H9 (cell line): ENCODE measurements at regions not wholly inside any gene's neighbourhood (a gene's known extent, or its start where the extent isn't known, plus 50 kb on each side); places are given as distances from the start of the nearest gene placed in this dataset.

Experiments
- DNase-seq: peaks from one replicate; pipeline ENCODE4 v3.0.0-alpha.2; 2017
- H2AFZ ChIP-seq: one replicate; pipeline ENCODE4 v1.6.1; 2013; ENCODE audit warnings: mild to moderate bottlenecking, low read length, control low read depth, moderate library complexity
- H2AK5ac ChIP-seq: 2 replicates; pipeline ENCODE4 v1.6.1; 2013; ENCODE audit warnings: low read length, control low read depth, mixed read lengths; ENCODE audit not compliant: insufficient read length
- H2BK120ac ChIP-seq: one replicate; pipeline ENCODE4 v1.6.1; 2013; ENCODE audit warnings: low read depth, mild to moderate bottlenecking, low read length, control low read depth, inconsistent platforms; ENCODE audit not compliant: poor library complexity, severe bottlenecking
- H2BK12ac ChIP-seq: 2 replicates; pipeline ENCODE4 v1.6.1; 2013; ENCODE audit warnings: low read length, control low read depth, mixed read lengths, low read depth; ENCODE audit not compliant: insufficient read length
- H2BK15ac ChIP-seq: 2 replicates; pipeline ENCODE4 v1.6.1; 2013; ENCODE audit warnings: low read depth, low read length, control low read depth
- H2BK20ac ChIP-seq: one replicate; pipeline ENCODE4 v1.6.1; 2013; ENCODE audit warnings: low read depth, mild to moderate bottlenecking, low read length, control low read depth, inconsistent platforms; ENCODE audit not compliant: poor library complexity, severe bottlenecking
- H2BK5ac ChIP-seq: 2 replicates; pipeline ENCODE4 v1.6.1; 2013; ENCODE audit warnings: low read length, control low read depth, mixed read lengths; ENCODE audit not compliant: insufficient read length
- H3K14ac ChIP-seq: 2 replicates; pipeline ENCODE4 v1.6.1; 2013; ENCODE audit warnings: low read length, control low read depth; ENCODE audit not compliant: insufficient read depth
- H3K18ac ChIP-seq: 2 replicates; pipeline ENCODE4 v1.6.1; 2013; ENCODE audit warnings: low read depth, mild to moderate bottlenecking, mixed read lengths, low read length, control low read depth; ENCODE audit not compliant: insufficient read length
- H3K23ac ChIP-seq: 2 replicates; pipeline ENCODE4 v1.6.1; 2013; ENCODE audit warnings: low read length, control low read depth, mixed read lengths, low read depth; ENCODE audit not compliant: insufficient read length
- H3K23me2 ChIP-seq: 2 replicates; pipeline ENCODE4 v1.6.1; 2013; ENCODE audit warnings: low read depth, mild to moderate bottlenecking, mixed read lengths, low read length, control low read depth; ENCODE audit not compliant: insufficient read length, poor library complexity, severe bottlenecking
- H3K27ac ChIP-seq: 2 replicates; pipeline ENCODE4 v1.5.1; 2013; ENCODE audit warnings: low read length, control low read depth, mixed read lengths, low read depth; ENCODE audit not compliant: insufficient read length
- H3K27me3 ChIP-seq: 2 replicates; pipeline ENCODE4 v1.6.1; 2013; ENCODE audit warnings: low read length, control low read depth, inconsistent platforms; ENCODE audit not compliant: insufficient read depth
- H3K4ac ChIP-seq: 2 replicates; pipeline ENCODE4 v1.6.1; 2013; ENCODE audit warnings: low read depth, mild to moderate bottlenecking, control low read depth, inconsistent platforms, low read length, moderate library complexity
- H3K4me1 ChIP-seq: 2 replicates; pipeline ENCODE4 v1.6.1; 2013; ENCODE audit warnings: low read length, control low read depth, inconsistent platforms; ENCODE audit not compliant: insufficient read depth
- H3K4me2 ChIP-seq: 2 replicates; pipeline ENCODE4 v1.6.1; 2013; ENCODE audit warnings: low read length, control low read depth, mixed read lengths; ENCODE audit not compliant: insufficient read length, insufficient read depth
- H3K56ac ChIP-seq: 2 replicates; pipeline ENCODE4 v1.6.1; 2013; ENCODE audit warnings: low read depth, mild to moderate bottlenecking, mixed read lengths, low read length, control low read depth; ENCODE audit not compliant: insufficient read length
- H3K79me1 ChIP-seq: 2 replicates; pipeline ENCODE4 v1.6.1; 2013; ENCODE audit warnings: low read depth, mild to moderate bottlenecking, moderate library complexity, low read length, control low read depth, inconsistent platforms; ENCODE audit not compliant: insufficient read depth, poor library complexity, severe bottlenecking
- H3K79me2 ChIP-seq: 2 replicates; pipeline ENCODE4 v1.6.1; 2013; ENCODE audit warnings: low read length, control low read depth, inconsistent platforms; ENCODE audit not compliant: insufficient read depth
- H3K9ac ChIP-seq: 2 replicates; pipeline ENCODE4 v1.6.1; 2013; ENCODE audit warnings: low read length, control low read depth, mixed read lengths; ENCODE audit not compliant: insufficient read length; ENCODE audit errors: extremely low read depth
- H3K9me3 ChIP-seq: one replicate; pipeline ENCODE4 v1.6.1; 2013; ENCODE audit warnings: low read depth, low read length, inconsistent platforms; ENCODE audit not compliant: control insufficient read depth
- H3T11ph ChIP-seq: one replicate; pipeline ENCODE4 v1.6.1; 2013; ENCODE audit warnings: mild to moderate bottlenecking, low read length, control low read depth, inconsistent platforms
- H4K20me1 ChIP-seq: one replicate; pipeline ENCODE4 v1.6.1; 2013; ENCODE audit not compliant: control insufficient read depth, insufficient read length, insufficient read depth
- H4K5ac ChIP-seq: 2 replicates; pipeline ENCODE4 v1.6.1; 2013; ENCODE audit warnings: low read depth, mild to moderate bottlenecking, mixed read lengths, low read length, control low read depth; ENCODE audit not compliant: insufficient read length
- H4K8ac ChIP-seq: replicated peaks from 2 replicates; pipeline ENCODE4 v1.6.1; 2013; ENCODE audit warnings: low read length, control low read depth, mixed read lengths, low read depth; ENCODE audit not compliant: insufficient read length
- H4K91ac ChIP-seq: 2 replicates; pipeline ENCODE4 v1.6.1; 2013; ENCODE audit warnings: low read depth, mild to moderate bottlenecking, moderate library complexity, mixed read lengths, low read length, control low read depth; ENCODE audit not compliant: insufficient read length
- H3K27ac Mint-ChIP-seq, 3 experiments: 2 replicates in 2 of 3; 3 replicates in 1 of 3; pipeline ENCODE4 v1.8.0; 2020 to 2021; ENCODE audit warnings: mixed read lengths in 3 of 3, mild to moderate bottlenecking in 1 of 3, moderate library complexity in 1 of 3
- H3K27me3 Mint-ChIP-seq: 2 replicates; pipeline ENCODE4 v1.8.0; 2021; ENCODE audit warnings: low read depth, mild to moderate bottlenecking, moderate library complexity, mixed read lengths
- H3K36me3 Mint-ChIP-seq, 3 experiments: 2 replicates in 2 of 3; 3 replicates in 1 of 3; pipeline ENCODE4 v1.8.0; 2020 to 2021; ENCODE audit warnings: low read depth in 3 of 3, mixed read lengths in 3 of 3; ENCODE audit not compliant: insufficient read depth in 1 of 3
- H3K4me1 Mint-ChIP-seq, 2 experiments: 2 replicates each; pipeline ENCODE4 v1.8.0; 2020; ENCODE audit warnings: mixed read lengths in 2 of 2
- H3K4me3 Mint-ChIP-seq, 2 experiments: 2 replicates in 1 of 2; 3 replicates in 1 of 2; pipeline ENCODE4 v1.8.0; 2020 to 2021; ENCODE audit warnings: mild to moderate bottlenecking in 2 of 2, mixed read lengths in 2 of 2, moderate library complexity in 1 of 2
- H3K9me3 Mint-ChIP-seq, 2 experiments: 2 replicates in 1 of 2; 3 replicates in 1 of 2; pipeline ENCODE4 v1.8.0; 2020; ENCODE audit warnings: mild to moderate bottlenecking in 2 of 2, mixed read lengths in 2 of 2, moderate library complexity in 1 of 2
- WGBS: extraction: QIAGEN DNeasy Blood & Tissue Kit; methylation state at CpG from one replicate; pipeline ENCODE4 v1.1.7; 2013; ENCODE audit warnings: missing lambda C conversion rate, low lambda C conversion rate, mixed read lengths; ENCODE audit not compliant: insufficient read length; ENCODE audit errors: extremely low coverage; 5-methylcytosine and 5-hydroxymethylcytosine counted together
- TF ChIP-seq, protein P1 (sequence below): fragments of 200-600 bp; sonication (generic); conservative IDR thresholded peaks from 3 replicates; pipeline ENCODE4 v1.8.0; 2021; ENCODE audit warnings: antibody characterized with exemption, mild to moderate bottlenecking

DNA sequence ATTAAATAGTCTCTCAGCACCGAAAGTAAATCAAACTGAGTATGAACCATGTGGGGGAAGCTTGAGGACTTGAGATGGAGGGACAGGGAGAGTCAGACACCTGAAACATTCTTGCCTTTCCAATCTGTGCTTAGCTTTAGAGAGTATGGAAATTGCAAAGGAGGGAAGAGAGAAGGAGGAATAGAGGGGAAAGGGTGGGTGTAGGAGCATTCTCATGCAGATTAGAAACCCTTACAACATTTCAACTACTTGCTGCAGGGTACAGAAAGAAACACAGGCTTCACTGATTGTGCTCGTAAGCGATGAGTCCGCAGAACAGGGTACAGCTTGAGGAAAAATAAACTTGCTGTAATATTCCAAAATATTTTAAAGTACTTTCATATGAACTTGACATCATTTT lies 73.8 kb downstream of the NIBAN1 start:
- DNase-seq = no peak

More for the DNA sequence above, 73.8 kb downstream of the NIBAN1 start:
- Mint-ChIP-seq H3K27me3 (no peaks in the 10 kb centered on the region), H3K36me3 (peaks cover 0 to 18% (median 4%) of the 10 kb centered on the region in 3 experiments; a peak in 6 of 7 replicates), H3K4me3 (peak overlapping the region; percentile 1 to 22; a peak in 2 of 5 replicates), H3K27ac (peak overlapping the region; percentile 2 to 74 (median 41); a peak in 5 of 7 replicates), H3K9me3 (no peaks in the 10 kb centered on the region), H3K4me1 (peaks cover 17 to 21% of the 10 kb centered on the region in 2 experiments)
- no peaks in the 10 kb centered on the region for H3K27me3 ChIP-seq
- no peak overlapping the region for H4K8ac ChIP-seq
- no peak overlapping the region for H3K27ac ChIP-seq
- no peak overlapping the region for H3K4ac ChIP-seq
- no peak overlapping the region for H2AFZ ChIP-seq
- H2BK5ac ChIP-seq = no peak overlapping the region
- no peak overlapping the region for H3K18ac ChIP-seq
- TF ChIP-seq, protein P1, sequence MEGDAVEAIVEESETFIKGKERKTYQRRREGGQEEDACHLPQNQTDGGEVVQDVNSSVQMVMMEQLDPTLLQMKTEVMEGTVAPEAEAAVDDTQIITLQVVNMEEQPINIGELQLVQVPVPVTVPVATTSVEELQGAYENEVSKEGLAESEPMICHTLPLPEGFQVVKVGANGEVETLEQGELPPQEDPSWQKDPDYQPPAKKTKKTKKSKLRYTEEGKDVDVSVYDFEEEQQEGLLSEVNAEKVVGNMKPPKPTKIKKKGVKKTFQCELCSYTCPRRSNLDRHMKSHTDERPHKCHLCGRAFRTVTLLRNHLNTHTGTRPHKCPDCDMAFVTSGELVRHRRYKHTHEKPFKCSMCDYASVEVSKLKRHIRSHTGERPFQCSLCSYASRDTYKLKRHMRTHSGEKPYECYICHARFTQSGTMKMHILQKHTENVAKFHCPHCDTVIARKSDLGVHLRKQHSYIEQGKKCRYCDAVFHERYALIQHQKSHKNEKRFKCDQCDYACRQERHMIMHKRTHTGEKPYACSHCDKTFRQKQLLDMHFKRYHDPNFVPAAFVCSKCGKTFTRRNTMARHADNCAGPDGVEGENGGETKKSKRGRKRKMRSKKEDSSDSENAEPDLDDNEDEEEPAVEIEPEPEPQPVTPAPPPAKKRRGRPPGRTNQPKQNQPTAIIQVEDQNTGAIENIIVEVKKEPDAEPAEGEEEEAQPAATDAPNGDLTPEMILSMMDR = no peak
- H3K9me3 ChIP-seq = no peaks in the 10 kb centered on the region
- H3K23ac ChIP-seq = no peak overlapping the region
- no peak overlapping the region for H2BK15ac ChIP-seq
- H4K91ac ChIP-seq = no peak overlapping the region
- H3K56ac ChIP-seq = no peak overlapping the region
- no peaks in the 10 kb centered on the region for H3K79me2 ChIP-seq
- H2AK5ac ChIP-seq = no peak overlapping the region
- no peak overlapping the region for H3K9ac ChIP-seq
- no peak overlapping the region for H2BK120ac ChIP-seq
- no CpG with 5 or more reads among the region's 4 CpGs for WGBS
- H3K4me2 ChIP-seq = peak overlapping the region; percentile 38
- no peaks in the 10 kb centered on the region for H3K23me2 ChIP-seq
- no peaks in the 10 kb centered on the region for H4K20me1 ChIP-seq
- no peaks in the 10 kb centered on the region for H3K79me1 ChIP-seq
- no peak overlapping the region for H2BK20ac ChIP-seq
- no peak overlapping the region for H4K5ac ChIP-seq
- no peak overlapping the region for H2BK12ac ChIP-seq
- peaks cover 5% of the 10 kb centered on the region; the same call in 1 of the 2 replicates for H3K4me1 ChIP-seq
- H3T11ph ChIP-seq = no peak overlapping the region
- no peak overlapping the region for H3K14ac ChIP-seq
